ENCODE measurements at regions not wholly inside any gene's neighbourhood (a gene's known extent, or its start where the extent isn't known, plus 50 kb on each side); places are given as distances from the start of the nearest gene placed in this dataset.

GRCh38 chr18:67672716-67673115 is 156.2 kb upstream of the DSEL start:
- no peaks in the 10 kb centered on the region for H3K4me1 ChIP-seq
- H3K36me3 ChIP-seq = no peaks in the 10 kb centered on the region
- intact Hi-C loops (cut with micrococcal nuclease) = no loop called here
- H3K9me3 ChIP-seq (replicated peaks) = no peaks in the 10 kb centered on the region
- no peak for DNase-seq
- H3K27me3 ChIP-seq (ENCODE audit: low read depth) = no peaks in the 10 kb centered on the region
- no peak for TF ChIP-seq CTCF (IDR thresholded peaks at IDR 0.05; ENCODE audit: borderline replicate concordance)
- no peak overlapping the region for H3K27ac ChIP-seq (replicated peaks)
- no peak overlapping the region for H3K4me3 ChIP-seq

- H3K4me3 ChIP-seq = no peak overlapping the region
- H3K9me3 ChIP-seq (replicated peaks) = no peaks in the 10 kb centered on the region
- no peak for TF ChIP-seq CTCF (IDR thresholded peaks at IDR 0.05; ENCODE audit: borderline replicate concordance)
- H3K4me1 ChIP-seq = no peaks in the 10 kb centered on the region
- H3K27ac ChIP-seq (replicated peaks) = no peak overlapping the region
- H3K36me3 ChIP-seq = no peaks in the 10 kb centered on the region
- no peak for DNase-seq
- intact Hi-C loops (cut with micrococcal nuclease) = no loop called here
- H3K27me3 ChIP-seq (ENCODE audit: low read depth) = no peaks in the 10 kb centered on the region
These were observed 155.6 kb upstream of the DSEL start for GRCh38 chr18:67672155-67672554.

- Histone ChIP-seq H3K9me3 (replicated peaks) (no peaks in the 10 kb centered on the region), H3K36me3 (no peaks in the 10 kb centered on the region), H3K4me3 (no peak overlapping the region), H3K27ac (replicated peaks) (no peak overlapping the region), H3K27me3 (ENCODE audit: low read depth) (no peaks in the 10 kb centered on the region), H3K4me1 (no peaks in the 10 kb centered on the region)
- intact Hi-C loops (cut with micrococcal nuclease) = no loop called here
- no peak for DNase-seq
- no peak for TF ChIP-seq CTCF (IDR thresholded peaks at IDR 0.05; ENCODE audit: borderline replicate concordance)
These were observed 153.6 kb upstream of the DSEL start for GRCh38 chr18:67670024-67670543.

GRCh38 chr18:67665266-67665665 is 148.7 kb upstream of the DSEL start:
- DNase-seq = no peak
- no peak for TF ChIP-seq CTCF (IDR thresholded peaks at IDR 0.05; ENCODE audit: borderline replicate concordance)
- Histone ChIP-seq H3K27me3 (ENCODE audit: low read depth) (no peaks in the 10 kb centered on the region), H3K4me1 (no peaks in the 10 kb centered on the region), H3K36me3 (no peaks in the 10 kb centered on the region), H3K4me3 (no peak overlapping the region), H3K27ac (replicated peaks) (no peak overlapping the region), H3K9me3 (replicated peaks) (no peaks in the 10 kb centered on the region)
- intact Hi-C loops (cut with micrococcal nuclease) = no loop called here

- no peak for TF ChIP-seq CTCF (IDR thresholded peaks at IDR 0.05; ENCODE audit: borderline replicate concordance)
These were observed 146.5 kb upstream of the DSEL start for GRCh38 chr18:67662996-67663395.

GRCh38 chr18:67661555-67661954 is 145.0 kb upstream of the DSEL start:
- H3K4me3 ChIP-seq = no peak overlapping the region
- no peaks in the 10 kb centered on the region for H3K4me1 ChIP-seq
- H3K27me3 ChIP-seq (ENCODE audit: low read depth) = no peaks in the 10 kb centered on the region
- intact Hi-C loops (cut with micrococcal nuclease) = no loop called here
- no peak for TF ChIP-seq CTCF (IDR thresholded peaks at IDR 0.05; ENCODE audit: borderline replicate concordance)
- H3K36me3 ChIP-seq = no peaks in the 10 kb centered on the region
- H3K27ac ChIP-seq (replicated peaks) = no peak overlapping the region
- DNase-seq = no peak
- no peaks in the 10 kb centered on the region for H3K9me3 ChIP-seq (replicated peaks)

More at GRCh38 chr18:67662996-67663395, 146.5 kb upstream of the DSEL start:
- Histone ChIP-seq H3K9me3 (replicated peaks) (no peaks in the 10 kb centered on the region), H3K4me1 (no peaks in the 10 kb centered on the region), H3K27ac (replicated peaks) (no peak overlapping the region), H3K4me3 (no peak overlapping the region), H3K27me3 (ENCODE audit: low read depth) (no peaks in the 10 kb centered on the region), H3K36me3 (no peaks in the 10 kb centered on the region)
- intact Hi-C loops (cut with micrococcal nuclease) = no loop called here
- no peak for DNase-seq
